ENCODE measurements at regions not wholly inside any gene's neighbourhood (a gene's known extent, or its start where the extent isn't known, plus 50 kb on each side); places are given as distances from the start of the nearest gene placed in this dataset.

GRCh38 chr6:108795122-108795521 lies 53.1 kb upstream of the ARMC2 start:
- H3K27ac Mint-ChIP-seq (ENCODE audit: unreplicated experiment) = peak overlapping the region; percentile 49
- no peak overlapping the region for H3K4me3 Mint-ChIP-seq (ENCODE audit: unreplicated experiment)
- H3K4me1 Mint-ChIP-seq (ENCODE audit: unreplicated experiment) = peaks cover 49% of the 10 kb centered on the region
- no peaks in the 10 kb centered on the region for H3K36me3 Mint-ChIP-seq (ENCODE audit: low read depth, unreplicated experiment)
- H3K9me3 Mint-ChIP-seq (ENCODE audit: unreplicated experiment) = no peaks in the 10 kb centered on the region
- H3K27me3 Mint-ChIP-seq (ENCODE audit: unreplicated experiment) = no peaks in the 10 kb centered on the region
- DNase-seq (ENCODE audit: low spot score) = no peak
- no peak for TF ChIP-seq CTCF (IDR thresholded peaks at IDR 0.05; ENCODE audit: unreplicated experiment)

GRCh38 chr6:108795814-108796213 lies 52.4 kb upstream of the ARMC2 start:
- H3K36me3 Mint-ChIP-seq (ENCODE audit: low read depth, unreplicated experiment) = no peaks in the 10 kb centered on the region
- no peak overlapping the region for H3K4me3 Mint-ChIP-seq (ENCODE audit: unreplicated experiment)
- no peaks in the 10 kb centered on the region for H3K9me3 Mint-ChIP-seq (ENCODE audit: unreplicated experiment)
- no peaks in the 10 kb centered on the region for H3K27me3 Mint-ChIP-seq (ENCODE audit: unreplicated experiment)
- no peak for DNase-seq (ENCODE audit: low spot score)
- peaks cover 52% of the 10 kb centered on the region for H3K4me1 Mint-ChIP-seq (ENCODE audit: unreplicated experiment)
- no peak for TF ChIP-seq CTCF (IDR thresholded peaks at IDR 0.05; ENCODE audit: unreplicated experiment)
- H3K27ac Mint-ChIP-seq (ENCODE audit: unreplicated experiment) = no peak overlapping the region

GRCh38 chr6:108796875-108797274 lies 51.3 kb upstream of the ARMC2 start:
- Mint-ChIP-seq H3K27ac (ENCODE audit: unreplicated experiment) (no peak overlapping the region), H3K36me3 (ENCODE audit: low read depth, unreplicated experiment) (no peaks in the 10 kb centered on the region), H3K4me1 (ENCODE audit: unreplicated experiment) (peaks cover 52% of the 10 kb centered on the region), H3K9me3 (ENCODE audit: unreplicated experiment) (no peaks in the 10 kb centered on the region), H3K27me3 (ENCODE audit: unreplicated experiment) (no peaks in the 10 kb centered on the region), H3K4me3 (ENCODE audit: unreplicated experiment) (no peak overlapping the region)
- DNase-seq (ENCODE audit: low spot score) = no peak
- no peak for TF ChIP-seq CTCF (IDR thresholded peaks at IDR 0.05; ENCODE audit: unreplicated experiment)

- Mint-ChIP-seq H3K4me1 (ENCODE audit: unreplicated experiment) (peaks cover 52% of the 10 kb centered on the region), H3K9me3 (ENCODE audit: unreplicated experiment) (no peaks in the 10 kb centered on the region), H3K36me3 (ENCODE audit: low read depth, unreplicated experiment) (no peaks in the 10 kb centered on the region), H3K27ac (ENCODE audit: unreplicated experiment) (peak overlapping the region; percentile 81), H3K27me3 (ENCODE audit: unreplicated experiment) (no peaks in the 10 kb centered on the region), H3K4me3 (ENCODE audit: unreplicated experiment) (no peak overlapping the region)
- DNase-seq (ENCODE audit: low spot score) = no peak
- TF ChIP-seq CTCF (IDR thresholded peaks at IDR 0.05; ENCODE audit: unreplicated experiment) = no peak
These were observed 50.1 kb upstream of the ARMC2 start for GRCh38 chr6:108797951-108798669.
